ENCODE measurements at regions not wholly inside any gene's neighbourhood (a gene's known extent, or its start where the extent isn't known, plus 50 kb on each side); places are given as distances from the start of the nearest gene placed in this dataset.

- DNase-seq = no peak
Observed at GRCh38 chr17:69854225-69854780, 220.7 kb upstream of the KCNJ16 start.

DNA sequence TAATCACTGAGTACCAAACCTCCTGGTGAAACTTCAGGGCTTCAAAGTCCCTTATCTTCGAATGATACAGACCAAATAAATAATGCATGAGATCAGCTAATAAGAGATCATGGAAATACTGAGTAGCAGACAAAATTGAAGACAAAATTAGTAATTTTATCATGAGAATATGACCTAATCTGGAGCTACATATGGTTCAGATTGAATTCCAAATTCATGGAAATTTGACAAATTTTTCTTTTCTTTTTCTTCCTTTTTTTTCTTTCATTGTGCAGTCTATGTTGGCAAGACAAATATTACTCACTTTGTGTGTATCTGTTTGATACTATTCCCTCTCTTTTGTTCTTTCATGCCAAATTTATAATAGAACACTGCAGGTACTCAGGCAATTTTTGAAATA, 218.1 kb upstream of the KCNJ16 start:
- no peak for DNase-seq

DNA sequence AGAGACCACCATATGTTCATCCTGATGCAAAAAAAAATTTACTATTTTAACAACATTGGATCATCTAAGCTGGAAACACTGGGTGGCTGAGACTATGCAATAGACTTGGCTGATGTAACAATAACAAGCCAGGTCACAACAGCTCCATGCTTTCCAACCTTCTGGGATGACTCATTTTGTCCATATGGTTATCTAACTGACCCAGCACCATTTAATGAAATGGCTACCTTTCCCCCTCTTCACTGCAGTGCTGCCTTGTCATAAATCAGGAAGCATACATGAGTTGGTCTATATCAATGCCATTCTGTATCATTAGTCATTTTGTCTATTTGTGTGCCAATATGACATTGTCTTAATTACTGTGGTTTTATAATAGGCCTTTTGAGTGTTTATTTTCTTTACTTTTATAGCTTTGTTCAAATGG, 217.6 kb upstream of the KCNJ16 start:
- no peak for DNase-seq

GRCh38 chr17:69858460-69858859, 216.6 kb upstream of the KCNJ16 start:
- DNase-seq = no peak

DNA sequence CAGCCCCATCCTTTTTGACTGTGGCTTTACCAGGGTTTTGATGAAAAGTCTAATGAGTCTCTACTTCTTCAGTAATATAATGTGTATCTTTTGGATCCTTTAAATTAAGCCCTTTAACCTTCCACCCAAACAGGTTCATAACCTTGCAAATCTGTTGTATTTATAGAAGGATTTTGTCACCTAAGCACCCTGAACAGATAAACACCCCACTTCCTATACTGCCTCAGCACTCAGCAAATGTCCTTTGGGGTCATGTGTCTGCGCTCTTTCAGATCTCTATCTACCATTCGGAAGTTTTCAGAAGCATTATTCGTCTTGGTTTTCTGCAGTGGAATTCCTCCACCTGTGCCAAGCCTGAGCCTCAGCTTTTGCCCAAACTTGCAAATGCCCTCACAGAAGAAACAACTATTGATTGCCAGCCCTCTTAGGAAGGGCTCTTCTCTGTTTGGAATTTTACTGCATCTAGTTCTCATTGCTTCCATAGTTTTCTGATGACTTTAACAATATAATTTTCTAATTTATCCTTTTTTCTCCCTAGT, 214.8 kb upstream of the KCNJ16 start:
- DNase-seq = no peak

GRCh38 chr17:69864462-69864861, 210.6 kb upstream of the KCNJ16 start:
- DNase-seq = no peak

GRCh38 chr17:69869667-69870066, 205.4 kb upstream of the KCNJ16 start:
- no peak for DNase-seq

DNA sequence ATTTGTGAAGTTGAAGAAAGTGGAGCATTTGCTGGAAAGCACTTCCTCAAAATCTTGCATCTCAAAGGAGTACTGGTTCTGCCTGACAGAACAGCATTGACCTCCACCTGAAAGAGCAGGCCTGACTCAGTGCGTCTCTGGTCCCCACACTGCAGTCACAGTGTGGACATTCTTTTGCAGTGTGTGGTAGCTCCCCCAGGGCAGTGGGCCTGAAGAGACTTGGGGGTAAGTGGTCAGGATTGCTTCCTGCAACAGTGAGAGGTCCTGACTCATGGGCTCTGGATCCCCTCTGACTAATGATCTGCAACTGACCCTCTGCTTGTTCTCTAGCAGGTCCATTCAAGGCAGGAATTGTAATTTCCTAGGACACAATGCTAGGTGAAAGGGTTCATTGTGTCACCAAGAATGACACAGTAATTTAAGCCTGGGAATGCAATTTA, 204.9 kb upstream of the KCNJ16 start:
- no peak for DNase-seq

DNA sequence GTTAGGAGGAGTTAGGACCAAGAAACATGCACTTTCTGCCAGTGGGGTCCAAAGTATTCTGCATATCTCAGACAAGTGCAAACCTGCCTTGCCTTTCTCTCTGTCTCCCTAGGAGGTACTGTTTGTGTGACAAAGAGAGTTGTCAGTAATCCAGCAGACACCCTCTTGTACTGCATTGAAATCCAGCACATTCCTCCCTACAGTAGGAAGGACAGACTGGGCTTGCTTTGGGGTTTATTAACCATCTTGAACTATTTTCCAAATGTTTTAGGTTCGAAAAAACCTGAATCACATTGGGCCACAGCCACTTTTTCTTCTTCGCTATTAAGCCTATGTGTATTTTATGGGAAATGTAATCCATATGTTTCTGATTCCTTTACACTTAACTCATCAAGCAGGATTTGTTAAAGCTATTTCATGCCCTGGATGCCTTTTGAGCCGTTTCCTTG, 204.2 kb upstream of the KCNJ16 start:
- DNase-seq = no peak

DNA sequence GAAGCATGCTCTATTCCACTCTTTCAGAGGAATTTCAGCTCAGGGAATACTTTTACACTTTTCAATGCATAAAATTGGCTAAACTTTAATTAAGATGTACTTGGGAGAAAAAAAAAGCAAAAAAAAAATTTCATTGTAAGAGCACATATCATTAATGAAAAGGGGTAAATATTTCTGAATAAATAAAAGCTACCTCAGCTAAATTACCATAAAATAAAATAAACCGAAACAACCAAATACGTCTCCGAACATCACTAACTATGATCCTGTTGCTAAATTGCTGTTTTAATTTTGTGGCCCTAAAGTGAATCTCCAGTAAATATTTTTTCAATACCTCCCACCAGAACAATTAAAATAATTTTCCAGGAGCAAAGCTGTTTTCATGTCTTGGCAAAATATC, 203.7 kb upstream of the KCNJ16 start:
- no peak for DNase-seq

GRCh38 chr17:69872675-69873262, 202.3 kb upstream of the KCNJ16 start:
- DNase-seq = no peak

- no peak for DNase-seq
Observed at GRCh38 chr17:69874175-69874670, 200.8 kb upstream of the KCNJ16 start.

DNA sequence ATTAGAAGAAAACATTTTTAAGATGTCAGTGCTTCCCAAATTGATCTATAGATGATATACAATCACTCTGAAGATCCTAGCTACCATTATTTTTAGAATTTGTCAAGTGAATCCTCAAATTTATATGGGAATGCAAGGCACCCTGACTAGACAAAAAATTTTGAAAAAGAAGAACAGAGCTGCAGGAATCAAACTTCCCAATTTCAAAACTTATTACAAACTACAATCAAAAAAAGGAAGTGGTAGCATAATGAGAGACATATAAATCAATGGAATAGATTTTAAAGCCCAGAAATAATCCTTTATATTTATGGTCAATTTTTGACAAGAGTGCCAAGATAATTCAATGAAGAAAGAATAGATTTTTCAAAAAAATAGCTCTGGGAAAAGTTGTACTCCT, 198.3 kb upstream of the KCNJ16 start:
- no peak for DNase-seq

DNA sequence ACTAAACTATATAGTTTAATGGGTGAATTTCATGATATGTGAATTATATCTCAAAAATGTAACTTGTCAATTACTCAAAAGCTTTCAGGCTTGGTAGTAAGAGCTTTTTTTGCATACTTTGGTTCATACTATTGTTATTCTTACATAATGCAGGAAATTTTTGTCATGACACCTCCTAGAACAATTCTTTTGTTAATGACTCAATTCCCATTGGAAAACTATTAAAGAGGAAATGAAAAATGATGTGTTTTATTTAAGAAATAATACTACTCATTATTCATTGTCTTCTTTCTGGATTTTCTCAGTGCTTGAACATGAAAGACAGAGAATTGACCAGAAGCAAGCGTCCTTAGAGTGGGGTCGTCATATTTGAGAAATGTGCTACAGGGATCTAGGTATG, 196.4 kb upstream of the KCNJ16 start:
- DNase-seq = no peak

DNA sequence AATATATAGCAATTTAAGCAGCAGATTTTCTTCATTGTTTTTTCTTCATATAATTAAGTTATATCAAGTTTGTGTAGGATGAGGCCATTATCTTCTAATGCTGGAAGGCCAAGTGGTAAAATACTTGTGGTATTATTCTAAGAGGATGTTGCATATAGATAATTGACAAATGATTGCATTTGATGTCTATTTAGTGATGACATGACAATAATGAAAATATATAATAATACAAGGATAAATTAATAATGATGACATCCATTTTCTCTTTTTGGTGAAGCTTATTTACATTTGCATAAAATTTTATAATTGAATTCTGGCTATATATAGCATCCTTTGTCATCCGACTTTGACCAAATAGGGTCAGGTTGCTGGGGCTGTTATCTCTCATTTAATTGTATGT, 195.4 kb upstream of the KCNJ16 start:
- no peak for DNase-seq

DNA sequence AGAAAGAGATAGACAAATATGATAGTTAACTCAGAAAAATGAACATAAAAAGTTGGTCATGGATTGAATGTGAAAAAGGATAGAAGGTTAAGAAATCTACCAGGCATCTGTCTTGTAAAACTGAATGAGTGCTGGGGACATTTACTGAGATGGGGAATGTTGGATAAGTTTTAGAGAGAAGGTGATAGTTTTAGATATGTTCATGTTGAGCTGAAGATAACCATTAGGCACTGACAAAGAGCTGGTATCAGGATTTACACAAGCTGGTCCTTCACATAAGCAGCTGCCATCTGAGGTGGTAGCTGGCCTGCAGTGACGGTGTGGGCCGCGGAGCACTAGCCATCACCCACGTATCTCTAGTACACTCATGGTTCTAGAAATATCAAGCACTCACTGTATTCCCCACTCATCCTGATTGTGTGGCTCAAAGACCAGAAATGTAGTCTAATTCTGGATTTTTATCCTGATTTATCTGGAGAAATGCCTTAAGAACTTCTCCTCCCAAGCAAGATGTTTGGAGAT, 194.4 kb upstream of the KCNJ16 start:
- DNase-seq = no peak

- no peak for DNase-seq
Observed at GRCh38 chr17:69882281-69882680, 192.7 kb upstream of the KCNJ16 start.

- DNase-seq = no peak
Observed at GRCh38 chr17:69883120-69883519, 191.9 kb upstream of the KCNJ16 start.

GRCh38 chr17:69884356-69884755, 190.7 kb upstream of the KCNJ16 start:
- DNase-seq = no peak

- DNase-seq = no peak
Observed at GRCh38 chr17:69884846-69885245, 190.2 kb upstream of the KCNJ16 start.

- DNase-seq = no peak
Observed at GRCh38 chr17:69898601-69899000, 176.4 kb upstream of the KCNJ16 start.

DNA sequence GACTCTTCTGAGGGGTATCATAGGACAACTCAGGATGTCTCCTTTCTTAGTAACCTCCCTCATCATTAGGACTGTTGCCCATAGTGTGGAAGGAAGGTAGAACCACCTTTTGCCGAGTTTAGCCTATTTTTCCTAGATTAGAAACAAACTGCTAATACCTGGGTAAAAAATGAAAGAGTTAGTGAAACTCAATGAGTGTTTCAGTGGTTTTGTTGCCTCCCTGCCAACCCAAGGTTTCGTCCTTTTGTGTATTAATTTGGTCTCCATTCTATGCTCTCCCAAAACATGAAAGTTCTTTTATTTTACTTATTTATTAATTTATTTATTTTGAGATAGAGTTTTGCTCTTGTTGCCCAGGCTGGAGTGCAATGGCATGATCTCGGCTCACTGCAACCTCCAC, 174.9 kb upstream of the KCNJ16 start:
- no peak for DNase-seq

DNA sequence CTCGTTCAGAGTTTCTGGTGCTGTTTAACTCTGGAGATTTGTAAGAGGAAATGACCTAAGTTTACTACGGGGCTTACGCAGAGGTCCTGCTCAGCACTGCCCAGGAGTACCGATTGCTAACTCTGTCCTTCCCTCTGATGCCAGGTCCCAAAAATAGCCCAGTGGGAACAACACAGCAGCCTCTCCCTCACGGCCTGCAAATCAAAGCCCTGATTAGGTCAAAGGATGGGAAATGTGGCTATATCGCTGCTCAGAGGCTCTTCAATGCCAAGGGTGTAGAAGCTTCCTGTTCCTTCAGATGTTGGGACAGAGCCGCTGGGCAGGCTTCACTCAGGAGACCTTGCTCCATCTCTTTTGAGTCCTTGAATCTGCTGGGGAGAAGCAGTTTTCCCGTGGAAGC, 174.2 kb upstream of the KCNJ16 start:
- DNase-seq = no peak

GRCh38 chr17:69906306-69906705, 168.7 kb upstream of the KCNJ16 start:
- DNase-seq = no peak

Data from KG1 (cell line).